ENCODE measurements at regions not wholly inside any gene's neighbourhood (a gene's known extent, or its start where the extent isn't known, plus 50 kb on each side); places are given as distances from the start of the nearest gene placed in this dataset.

GRCh38 chr2:22885245-22885644 is 499.7 kb upstream of the KLHL29 start:
- Histone ChIP-seq H3K36me3 (no peaks in the 10 kb centered on the region), H3K4me3 (no peak overlapping the region), H3K9me3 (no peaks in the 10 kb centered on the region), H3K27me3 (no peaks in the 10 kb centered on the region), H3K27ac (no peak overlapping the region), H3K4me1 (no peaks in the 10 kb centered on the region)
- intact Hi-C loops (cut with DNase I), result no loop called here
- ATAC-seq, result no peak
- DNase-seq, result no peak
- TF ChIP-seq CTCF (IDR thresholded peaks at IDR 0.05), result no peak

- Histone ChIP-seq H3K36me3 (no peaks in the 10 kb centered on the region), H3K27me3 (no peaks in the 10 kb centered on the region), H3K4me1 (no peaks in the 10 kb centered on the region), H3K4me3 (no peak overlapping the region), H3K27ac (no peak overlapping the region), H3K9me3 (no peaks in the 10 kb centered on the region)
- intact Hi-C loops (cut with DNase I), result no loop called here
- no peak for TF ChIP-seq CTCF (IDR thresholded peaks at IDR 0.05)
- DNase-seq, result no peak
- ATAC-seq, result no peak
Measured at GRCh38 chr2:22887426-22887825, 497.6 kb upstream of the KLHL29 start.

- no peaks in the 10 kb centered on the region for H3K27me3 ChIP-seq
- no peak overlapping the region for H3K4me3 ChIP-seq
- intact Hi-C loops (cut with DNase I), result no loop called here
- no peaks in the 10 kb centered on the region for H3K36me3 ChIP-seq
- no peak for ATAC-seq
- H3K4me1 ChIP-seq, result no peaks in the 10 kb centered on the region
- H3K9me3 ChIP-seq, result no peaks in the 10 kb centered on the region
- DNase-seq, result no peak
- H3K27ac ChIP-seq, result no peak overlapping the region
- no peak for TF ChIP-seq CTCF (IDR thresholded peaks at IDR 0.05)
Measured at GRCh38 chr2:22887845-22888244, 497.1 kb upstream of the KLHL29 start.

DNA sequence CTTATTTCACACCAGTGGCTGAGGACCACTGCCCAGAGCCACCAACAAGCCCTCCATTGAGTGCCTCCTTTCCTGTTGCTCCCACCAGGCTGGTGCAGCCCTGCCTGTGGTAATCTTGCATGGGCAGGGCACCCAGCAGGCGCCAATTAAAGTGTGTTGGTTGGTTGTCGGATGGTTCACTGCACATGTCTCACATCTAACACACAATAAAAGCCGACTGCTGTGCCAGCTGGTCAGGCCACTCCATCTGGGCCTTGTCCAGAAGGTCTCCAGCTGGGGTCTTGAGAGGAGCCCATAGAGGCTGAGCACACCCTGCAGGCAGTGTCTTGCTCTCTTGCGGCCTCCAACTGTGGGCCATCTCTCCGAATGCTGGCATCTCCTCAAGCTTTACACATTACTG is 494.8 kb upstream of the KLHL29 start:
- Histone ChIP-seq H3K27ac (no peak overlapping the region), H3K4me1 (no peaks in the 10 kb centered on the region), H3K27me3 (no peaks in the 10 kb centered on the region), H3K4me3 (no peak overlapping the region), H3K36me3 (no peaks in the 10 kb centered on the region), H3K9me3 (no peaks in the 10 kb centered on the region)
- no peak for ATAC-seq
- intact Hi-C loops (cut with DNase I), result no loop called here
- no peak for DNase-seq
- no peak for TF ChIP-seq CTCF (IDR thresholded peaks at IDR 0.05)

- H3K27ac ChIP-seq, result no peak overlapping the region
- ATAC-seq, result no peak
- DNase-seq, result no peak
- H3K36me3 ChIP-seq, result no peaks in the 10 kb centered on the region
- H3K9me3 ChIP-seq, result no peaks in the 10 kb centered on the region
- intact Hi-C loops (cut with DNase I), result no loop called here
- no peaks in the 10 kb centered on the region for H3K4me1 ChIP-seq
- H3K4me3 ChIP-seq, result no peak overlapping the region
- H3K27me3 ChIP-seq, result no peaks in the 10 kb centered on the region
- TF ChIP-seq CTCF (IDR thresholded peaks at IDR 0.05), result no peak
Measured at GRCh38 chr2:22893761-22894517, 491.0 kb upstream of the KLHL29 start.
